H1 (cell line): ENCODE measurements at regions not wholly inside any gene's neighbourhood (a gene's known extent, or its start where the extent isn't known, plus 50 kb on each side); places are given as distances from the start of the nearest gene placed in this dataset.

ENCODE experiments used
- ATF2 ChIP-seq: IDR thresholded peaks from 2 replicates; pipeline ENCODE4 v1.6.1; 2012; ENCODE audit warnings: low read length, inconsistent platforms
- GABPA ChIP-seq: IDR thresholded peaks from 2 replicates; pipeline ENCODE4 v1.6.1; 2011; ENCODE audit warnings: mild to moderate bottlenecking, low read length, moderate library complexity, borderline replicate concordance; ENCODE audit not compliant: insufficient read depth
- GTF2F1 ChIP-seq: IDR thresholded peaks from 2 replicates; pipeline ENCODE4 v1.6.1; 2012; ENCODE audit warnings: low read depth, low read length, improper control_type of control experiment, borderline replicate concordance
- KDM5A ChIP-seq: fragments of 200-600 bp; IDR thresholded peaks from 2 replicates; pipeline ENCODE4 v1.7.1; 2012; ENCODE audit warnings: mild to moderate bottlenecking, low read length, inconsistent platforms, mixed read lengths

GRCh38 chr13:51007216-51007615 lies 97.6 kb downstream of the RNASEH2B start (continued):
- TF ChIP-seq ATF2 (no peak), GTF2F1 (no peak), KDM5A (no peak), GABPA (no peak)
